A549 (cell line): ENCODE measurements at regions not wholly inside any gene's neighbourhood (a gene's known extent, or its start where the extent isn't known, plus 50 kb on each side); places are given as distances from the start of the nearest gene placed in this dataset.

Experiments
- CHD4 ChIP-seq: fragments of 200-600 bp; sonication (generic); IDR thresholded peaks from 2 replicates; pipeline ENCODE4 v1.6.1; 2016; ENCODE audit warnings: antibody characterized with exemption, mild to moderate bottlenecking, borderline replicate concordance
- EP300 ChIP-seq, 2 experiments: fragments of >200 bp; sonication (Bioruptor Twin); formaldehyde crosslinking; IDR thresholded peaks; 2 replicates in 1 of 2; 3 replicates in 1 of 2; pipeline ENCODE4 v1.6.1; 2016 to 2017
- ESRRA ChIP-seq: fragments of 150-350 bp; IDR thresholded peaks from 2 replicates; pipeline ENCODE4 v1.6.1; 2014; ENCODE audit warnings: mild to moderate bottlenecking, low read length, borderline replicate concordance
- MYC ChIP-seq: IDR thresholded peaks from 2 replicates; pipeline ENCODE4 v1.6.1; 2012; ENCODE audit warnings: mild to moderate bottlenecking, inconsistent platforms, low read length, improper control_type of control experiment, borderline replicate concordance
- NPAS2 ChIP-seq: fragments of 250-450 bp; sonication (Bioruptor Pico); IDR thresholded peaks from 2 replicates; pipeline ENCODE4 v1.8.0; 2022; ENCODE audit warnings: mild to moderate bottlenecking, moderate library complexity, borderline replicate concordance
- PHF8 ChIP-seq: fragments of 200-600 bp; sonication (generic); IDR thresholded peaks from 2 replicates; pipeline ENCODE4 v1.6.1; 2016; ENCODE audit warnings: low read depth, mild to moderate bottlenecking, antibody characterized with exemption, moderate library complexity, borderline replicate concordance
- POLR2A ChIP-seq: IDR thresholded peaks from 2 replicates; pipeline ENCODE4 v1.6.1; 2012; ENCODE audit warnings: mild to moderate bottlenecking, low read length
- TF ChIP-seq, protein P1 (sequence below): fragments of >200 bp; sonication (Bioruptor Twin); formaldehyde crosslinking; IDR thresholded peaks from 3 replicates; pipeline ENCODE4 v1.5.1; 2016
- TF ChIP-seq, protein P2 (sequence below): fragments of 200-600 bp; sonication (generic); IDR thresholded peaks from 2 replicates; pipeline ENCODE4 v1.6.1; 2016; ENCODE audit warnings: antibody characterized with exemption, mild to moderate bottlenecking, moderate library complexity
- TF ChIP-seq, protein P3 (sequence below): fragments of 450-650 bp; IDR thresholded peaks from 2 replicates; pipeline ENCODE4 v1.6.1; 2014; ENCODE audit warnings: antibody characterized with exemption
- TF ChIP-seq, protein P4 (sequence below): fragments of >200 bp; sonication (Bioruptor Twin); formaldehyde crosslinking; IDR thresholded peaks from 2 replicates; pipeline ENCODE4 v1.6.1; 2016
- TF ChIP-seq, protein P5 (sequence below): fragments of 150-350 bp; IDR thresholded peaks from 2 replicates; pipeline ENCODE4 v1.6.1; 2014; ENCODE audit warnings: low read depth, mild to moderate bottlenecking, low read length

DNA sequence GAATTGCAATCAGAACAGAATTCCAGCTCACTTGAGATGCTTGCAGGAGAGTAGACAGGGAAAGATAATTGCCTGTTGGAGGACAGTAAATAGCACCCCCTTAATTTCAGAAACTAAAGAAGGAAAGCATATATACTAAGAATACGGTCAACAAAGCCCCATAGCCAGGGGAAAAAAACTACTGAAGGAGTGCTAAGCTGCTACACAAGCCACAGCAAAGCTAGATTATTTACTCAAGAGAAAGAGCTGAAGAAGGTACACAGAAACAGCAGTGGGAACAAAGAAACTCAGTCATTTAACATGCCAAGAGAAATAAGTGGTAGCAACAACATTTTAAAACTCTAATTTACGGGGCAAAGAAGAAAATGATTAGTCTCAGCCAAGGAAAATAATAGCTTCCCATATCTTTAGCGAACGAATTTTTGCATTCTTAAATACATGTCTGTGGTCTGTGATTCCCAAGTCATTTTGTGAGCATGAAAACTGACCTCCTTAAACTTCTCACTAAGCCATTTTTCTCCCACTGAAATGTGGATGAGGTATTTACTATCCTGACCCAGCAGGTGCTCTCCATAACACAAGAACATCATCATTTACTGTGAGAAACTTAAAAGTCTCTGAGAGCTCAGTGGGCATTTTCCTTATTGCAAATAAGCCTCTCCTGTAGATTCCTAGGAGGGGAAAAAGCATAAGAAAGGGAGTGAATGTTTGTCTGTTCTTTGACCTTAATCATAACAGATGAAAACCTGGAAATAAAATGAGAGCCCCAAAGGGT is 196.0 kb downstream of the PAX3 start:
- TF ChIP-seq, protein P1, sequence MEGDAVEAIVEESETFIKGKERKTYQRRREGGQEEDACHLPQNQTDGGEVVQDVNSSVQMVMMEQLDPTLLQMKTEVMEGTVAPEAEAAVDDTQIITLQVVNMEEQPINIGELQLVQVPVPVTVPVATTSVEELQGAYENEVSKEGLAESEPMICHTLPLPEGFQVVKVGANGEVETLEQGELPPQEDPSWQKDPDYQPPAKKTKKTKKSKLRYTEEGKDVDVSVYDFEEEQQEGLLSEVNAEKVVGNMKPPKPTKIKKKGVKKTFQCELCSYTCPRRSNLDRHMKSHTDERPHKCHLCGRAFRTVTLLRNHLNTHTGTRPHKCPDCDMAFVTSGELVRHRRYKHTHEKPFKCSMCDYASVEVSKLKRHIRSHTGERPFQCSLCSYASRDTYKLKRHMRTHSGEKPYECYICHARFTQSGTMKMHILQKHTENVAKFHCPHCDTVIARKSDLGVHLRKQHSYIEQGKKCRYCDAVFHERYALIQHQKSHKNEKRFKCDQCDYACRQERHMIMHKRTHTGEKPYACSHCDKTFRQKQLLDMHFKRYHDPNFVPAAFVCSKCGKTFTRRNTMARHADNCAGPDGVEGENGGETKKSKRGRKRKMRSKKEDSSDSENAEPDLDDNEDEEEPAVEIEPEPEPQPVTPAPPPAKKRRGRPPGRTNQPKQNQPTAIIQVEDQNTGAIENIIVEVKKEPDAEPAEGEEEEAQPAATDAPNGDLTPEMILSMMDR = no peak
- TF ChIP-seq, protein P2, sequence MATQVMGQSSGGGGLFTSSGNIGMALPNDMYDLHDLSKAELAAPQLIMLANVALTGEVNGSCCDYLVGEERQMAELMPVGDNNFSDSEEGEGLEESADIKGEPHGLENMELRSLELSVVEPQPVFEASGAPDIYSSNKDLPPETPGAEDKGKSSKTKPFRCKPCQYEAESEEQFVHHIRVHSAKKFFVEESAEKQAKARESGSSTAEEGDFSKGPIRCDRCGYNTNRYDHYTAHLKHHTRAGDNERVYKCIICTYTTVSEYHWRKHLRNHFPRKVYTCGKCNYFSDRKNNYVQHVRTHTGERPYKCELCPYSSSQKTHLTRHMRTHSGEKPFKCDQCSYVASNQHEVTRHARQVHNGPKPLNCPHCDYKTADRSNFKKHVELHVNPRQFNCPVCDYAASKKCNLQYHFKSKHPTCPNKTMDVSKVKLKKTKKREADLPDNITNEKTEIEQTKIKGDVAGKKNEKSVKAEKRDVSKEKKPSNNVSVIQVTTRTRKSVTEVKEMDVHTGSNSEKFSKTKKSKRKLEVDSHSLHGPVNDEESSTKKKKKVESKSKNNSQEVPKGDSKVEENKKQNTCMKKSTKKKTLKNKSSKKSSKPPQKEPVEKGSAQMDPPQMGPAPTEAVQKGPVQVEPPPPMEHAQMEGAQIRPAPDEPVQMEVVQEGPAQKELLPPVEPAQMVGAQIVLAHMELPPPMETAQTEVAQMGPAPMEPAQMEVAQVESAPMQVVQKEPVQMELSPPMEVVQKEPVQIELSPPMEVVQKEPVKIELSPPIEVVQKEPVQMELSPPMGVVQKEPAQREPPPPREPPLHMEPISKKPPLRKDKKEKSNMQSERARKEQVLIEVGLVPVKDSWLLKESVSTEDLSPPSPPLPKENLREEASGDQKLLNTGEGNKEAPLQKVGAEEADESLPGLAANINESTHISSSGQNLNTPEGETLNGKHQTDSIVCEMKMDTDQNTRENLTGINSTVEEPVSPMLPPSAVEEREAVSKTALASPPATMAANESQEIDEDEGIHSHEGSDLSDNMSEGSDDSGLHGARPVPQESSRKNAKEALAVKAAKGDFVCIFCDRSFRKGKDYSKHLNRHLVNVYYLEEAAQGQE = no peak
- TF ChIP-seq MYC (no peak), POLR2A (no peak), PHF8 (no peak), EP300 (IDR thresholded peaks at IDR 0.05) (no peak), ESRRA (no peak), NPAS2 (CRISPR knock-in tag) (no peak), CHD4 (no peak)
- TF ChIP-seq, protein P3, sequence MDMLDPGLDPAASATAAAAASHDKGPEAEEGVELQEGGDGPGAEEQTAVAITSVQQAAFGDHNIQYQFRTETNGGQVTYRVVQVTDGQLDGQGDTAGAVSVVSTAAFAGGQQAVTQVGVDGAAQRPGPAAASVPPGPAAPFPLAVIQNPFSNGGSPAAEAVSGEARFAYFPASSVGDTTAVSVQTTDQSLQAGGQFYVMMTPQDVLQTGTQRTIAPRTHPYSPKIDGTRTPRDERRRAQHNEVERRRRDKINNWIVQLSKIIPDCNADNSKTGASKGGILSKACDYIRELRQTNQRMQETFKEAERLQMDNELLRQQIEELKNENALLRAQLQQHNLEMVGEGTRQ = no peak
- TF ChIP-seq, protein P4, sequence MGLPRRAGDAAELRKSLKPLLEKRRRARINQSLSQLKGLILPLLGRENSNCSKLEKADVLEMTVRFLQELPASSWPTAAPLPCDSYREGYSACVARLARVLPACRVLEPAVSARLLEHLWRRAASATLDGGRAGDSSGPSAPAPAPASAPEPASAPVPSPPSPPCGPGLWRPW = no peak
- TF ChIP-seq, protein P5, sequence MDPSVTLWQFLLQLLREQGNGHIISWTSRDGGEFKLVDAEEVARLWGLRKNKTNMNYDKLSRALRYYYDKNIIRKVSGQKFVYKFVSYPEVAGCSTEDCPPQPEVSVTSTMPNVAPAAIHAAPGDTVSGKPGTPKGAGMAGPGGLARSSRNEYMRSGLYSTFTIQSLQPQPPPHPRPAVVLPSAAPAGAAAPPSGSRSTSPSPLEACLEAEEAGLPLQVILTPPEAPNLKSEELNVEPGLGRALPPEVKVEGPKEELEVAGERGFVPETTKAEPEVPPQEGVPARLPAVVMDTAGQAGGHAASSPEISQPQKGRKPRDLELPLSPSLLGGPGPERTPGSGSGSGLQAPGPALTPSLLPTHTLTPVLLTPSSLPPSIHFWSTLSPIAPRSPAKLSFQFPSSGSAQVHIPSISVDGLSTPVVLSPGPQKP = no peak
